Keratinocyte (primary cell): ENCODE measurements at regions not wholly inside any gene's neighbourhood (a gene's known extent, or its start where the extent isn't known, plus 50 kb on each side); places are given as distances from the start of the nearest gene placed in this dataset.

ENCODE experiments used
- EZH2 ChIP-seq: IDR thresholded peaks from one replicate; pipeline ENCODE4 v1.6.1; 2012; ENCODE audit warnings: inconsistent platforms, mild to moderate bottlenecking, low read length, moderate library complexity
- TF ChIP-seq, protein P1 (sequence below), 3 experiments: IDR thresholded peaks in 1 of 3; conservative IDR thresholded peaks in 1 of 3; optimal IDR thresholded peaks in 1 of 3; 2 replicates in 2 of 3; 3 replicates in 1 of 3; pipeline versions ENCODE3 to v1.5.1; 2011; ENCODE audit warnings: low read length in 3 of 3, mild to moderate bottlenecking in 3 of 3, moderate library complexity in 2 of 3, control low read depth in 1 of 3, inconsistent platforms in 1 of 3; ENCODE audit not compliant: insufficient read depth in 2 of 3; ENCODE audit errors: extremely low read depth in 1 of 3

- TF ChIP-seq, protein P1, sequence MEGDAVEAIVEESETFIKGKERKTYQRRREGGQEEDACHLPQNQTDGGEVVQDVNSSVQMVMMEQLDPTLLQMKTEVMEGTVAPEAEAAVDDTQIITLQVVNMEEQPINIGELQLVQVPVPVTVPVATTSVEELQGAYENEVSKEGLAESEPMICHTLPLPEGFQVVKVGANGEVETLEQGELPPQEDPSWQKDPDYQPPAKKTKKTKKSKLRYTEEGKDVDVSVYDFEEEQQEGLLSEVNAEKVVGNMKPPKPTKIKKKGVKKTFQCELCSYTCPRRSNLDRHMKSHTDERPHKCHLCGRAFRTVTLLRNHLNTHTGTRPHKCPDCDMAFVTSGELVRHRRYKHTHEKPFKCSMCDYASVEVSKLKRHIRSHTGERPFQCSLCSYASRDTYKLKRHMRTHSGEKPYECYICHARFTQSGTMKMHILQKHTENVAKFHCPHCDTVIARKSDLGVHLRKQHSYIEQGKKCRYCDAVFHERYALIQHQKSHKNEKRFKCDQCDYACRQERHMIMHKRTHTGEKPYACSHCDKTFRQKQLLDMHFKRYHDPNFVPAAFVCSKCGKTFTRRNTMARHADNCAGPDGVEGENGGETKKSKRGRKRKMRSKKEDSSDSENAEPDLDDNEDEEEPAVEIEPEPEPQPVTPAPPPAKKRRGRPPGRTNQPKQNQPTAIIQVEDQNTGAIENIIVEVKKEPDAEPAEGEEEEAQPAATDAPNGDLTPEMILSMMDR (optimal IDR thresholded peaks at IDR 0.05 in 1 of 3, IDR thresholded peaks at IDR 0.05 in 1 of 3, conservative IDR thresholded peaks at IDR 0.05 in 1 of 3; ENCODE audit: extremely low read depth in 1 of 3, insufficient read depth in 2 of 3, low read length in 3 of 3): no peak
- TF ChIP-seq EZH2: no peak
Measured at GRCh38 chr4:137664046-137664387, 131.7 kb upstream of the PCDH18 start.
